RWPE2 (cell line): ENCODE measurements at regions not wholly inside any gene's neighbourhood (a gene's known extent, or its start where the extent isn't known, plus 50 kb on each side); places are given as distances from the start of the nearest gene placed in this dataset.

Experiments
- ATAC-seq: fragments of 200-7000 bp; cut with Tn5 transposase; 3 replicates; pipeline ENCODE4 v1.9.1; 2021; ENCODE audit warnings: low read depth
- DNase-seq: peaks from one replicate; pipeline ENCODE4 v3.0.0-alpha.2; 2020; ENCODE audit warnings: low spot score
- H3K27ac ChIP-seq: fragments of 450-650 bp; 2 replicates; pipeline ENCODE4 v1.5.1; 2017; ENCODE audit warnings: mild to moderate bottlenecking; ENCODE audit not compliant: poor library complexity, severe bottlenecking
- H3K27me3 ChIP-seq: fragments of 250-450 bp; sonication (Bioruptor Pico); 2 replicates; pipeline ENCODE4 v1.5.1; 2021; ENCODE audit warnings: mild to moderate bottlenecking, moderate library complexity; ENCODE audit not compliant: insufficient read depth, poor library complexity, severe bottlenecking
- H3K36me3 ChIP-seq: fragments of 250-450 bp; sonication (Bioruptor Pico); 2 replicates; pipeline ENCODE4 v1.5.1; 2020; ENCODE audit warnings: low read depth, mild to moderate bottlenecking, moderate library complexity
- H3K4me1 ChIP-seq: fragments of 250-450 bp; sonication (Bioruptor Pico); 2 replicates; pipeline ENCODE4 v1.5.1; 2021; ENCODE audit warnings: mild to moderate bottlenecking, moderate library complexity; ENCODE audit not compliant: insufficient read depth, poor library complexity, severe bottlenecking
- H3K4me3 ChIP-seq: fragments of 250-450 bp; sonication (Bioruptor Pico); 2 replicates; pipeline ENCODE4 v1.5.1; 2021; ENCODE audit warnings: mild to moderate bottlenecking, moderate library complexity; ENCODE audit not compliant: severe bottlenecking
- H3K9me3 ChIP-seq: fragments of 250-450 bp; sonication (Bioruptor Pico); 2 replicates; pipeline ENCODE4 v1.5.1; 2021; ENCODE audit warnings: mild to moderate bottlenecking, moderate library complexity; ENCODE audit not compliant: severe bottlenecking
- CTCF ChIP-seq: fragments of 450-650 bp; IDR thresholded peaks from one replicate; pipeline ENCODE4 v1.5.1; 2017; ENCODE audit warnings: mild to moderate bottlenecking, moderate library complexity; ENCODE audit not compliant: poor library complexity, severe bottlenecking

DNA sequence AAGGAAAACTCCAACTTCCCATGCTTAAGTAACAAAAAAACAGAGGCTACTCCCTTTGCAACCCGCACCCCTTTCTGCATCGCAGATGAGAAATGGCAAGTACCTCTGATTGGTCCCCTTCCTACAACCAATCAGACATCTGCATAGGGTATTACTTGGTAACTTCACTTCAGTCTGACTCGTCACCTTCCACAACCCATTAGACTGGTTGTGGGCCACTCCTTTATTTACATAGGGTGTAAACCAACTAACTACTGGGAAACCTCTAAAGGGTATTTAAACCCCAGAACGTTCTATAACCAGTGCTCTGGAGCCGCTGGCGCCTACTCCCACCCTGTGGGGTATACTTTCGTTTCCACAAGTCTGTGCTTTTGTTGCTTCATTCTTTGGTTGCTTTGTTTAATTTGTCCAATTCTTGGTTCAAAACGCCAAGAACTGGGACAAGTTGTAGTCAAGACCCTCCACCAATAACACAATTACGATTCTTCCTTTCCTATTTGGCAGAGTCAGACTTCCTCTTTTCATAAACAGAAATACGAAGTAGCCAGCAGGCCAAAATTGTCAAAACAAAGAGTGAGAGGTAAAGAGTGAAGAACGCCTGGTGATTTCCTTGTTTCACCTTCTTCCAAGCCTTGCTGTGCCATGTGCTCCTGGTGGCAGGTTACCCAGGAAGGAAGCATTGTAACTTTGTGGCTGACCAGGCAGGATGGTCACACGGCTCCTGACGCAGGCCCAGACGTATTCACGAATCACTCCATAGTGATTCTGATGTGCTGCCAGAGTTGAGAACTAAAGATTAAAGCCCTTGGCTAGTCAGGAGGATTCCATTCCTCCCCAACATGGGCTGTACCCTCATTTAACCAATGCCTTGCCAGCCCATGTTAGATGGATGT, 477.4 kb downstream of the ARHGEF28 start:
- no peak for TF ChIP-seq CTCF
- DNase-seq (no peak), ATAC-seq (no peak)
- Histone ChIP-seq H3K36me3 (no peaks in the 10 kb centered on the region), H3K9me3 (no peaks in the 10 kb centered on the region), H3K4me3 (no peak overlapping the region), H3K27ac (no peak overlapping the region), H3K27me3 (no peaks in the 10 kb centered on the region), H3K4me1 (peaks cover 5% of the 10 kb centered on the region)

DNA sequence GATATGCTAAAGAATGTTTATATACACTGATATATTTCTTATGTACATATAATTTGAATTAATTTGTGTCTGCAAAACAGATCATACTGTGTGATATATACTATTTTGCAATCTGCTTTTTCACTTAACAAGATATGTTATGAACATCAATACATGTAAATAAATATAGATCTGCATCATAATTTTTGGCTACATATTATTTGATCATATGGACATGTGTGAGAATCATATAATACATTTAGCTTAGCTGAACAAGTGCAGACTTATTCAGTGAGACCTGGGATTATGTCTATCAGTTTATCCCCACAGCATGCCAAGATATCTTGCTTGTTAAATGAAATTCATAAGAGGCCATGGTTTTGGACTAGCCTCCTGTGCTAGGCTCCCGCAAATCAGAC, 474.3 kb downstream of the ARHGEF28 start:
- Histone ChIP-seq H3K9me3 (no peaks in the 10 kb centered on the region), H3K27ac (no peak overlapping the region), H3K27me3 (no peaks in the 10 kb centered on the region), H3K36me3 (no peaks in the 10 kb centered on the region), H3K4me3 (no peak overlapping the region), H3K4me1 (peaks cover 5% of the 10 kb centered on the region)
- TF ChIP-seq CTCF = no peak
- ATAC-seq (no peak), DNase-seq (no peak)

DNA sequence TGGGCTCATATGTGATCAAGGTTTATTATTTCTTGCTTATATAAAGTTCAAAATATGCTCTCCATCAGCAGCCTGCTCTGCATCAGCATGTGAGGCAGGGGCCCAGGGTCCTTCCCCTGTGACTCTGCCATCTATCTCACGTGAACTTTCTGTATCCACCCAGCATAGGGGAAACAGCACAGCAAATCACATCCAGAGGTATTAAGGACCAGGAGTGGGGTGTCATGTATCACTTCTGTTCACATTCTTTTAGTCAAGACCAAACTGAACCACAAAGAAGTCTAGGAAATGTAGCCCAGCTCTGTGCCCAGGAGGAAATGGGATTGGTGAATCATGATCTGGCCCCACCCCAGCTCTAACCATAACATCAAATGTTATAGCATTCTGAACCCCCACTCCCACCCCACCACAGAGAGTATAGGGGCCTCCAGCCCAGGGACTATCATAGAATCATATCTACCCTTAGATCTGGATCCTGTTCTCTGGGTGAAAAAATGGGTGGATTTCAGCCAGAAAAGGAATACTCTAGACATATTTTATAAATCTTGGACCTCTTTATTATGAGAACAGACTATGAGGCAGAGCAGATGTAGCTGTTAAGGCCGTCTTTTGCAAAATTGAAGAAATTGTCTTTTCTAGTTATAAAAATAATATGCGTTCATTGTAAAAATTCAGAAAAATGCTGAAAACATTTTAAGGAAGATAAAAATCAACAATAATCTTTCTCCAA, 473.7 kb downstream of the ARHGEF28 start:
- Histone ChIP-seq H3K4me3 (no peak overlapping the region), H3K27me3 (no peaks in the 10 kb centered on the region), H3K9me3 (no peaks in the 10 kb centered on the region), H3K27ac (no peak overlapping the region), H3K36me3 (no peaks in the 10 kb centered on the region), H3K4me1 (peaks cover 5% of the 10 kb centered on the region)
- no peak for ATAC-seq
- TF ChIP-seq CTCF = no peak
- DNase-seq = no peak

GRCh38 chr5:74098941-74099340, 472.9 kb downstream of the ARHGEF28 start:
- no peaks in the 10 kb centered on the region for H3K9me3 ChIP-seq
- no peak for ATAC-seq
- peaks cover 10% of the 10 kb centered on the region for H3K4me1 ChIP-seq
- H3K4me3 ChIP-seq = no peak overlapping the region
- no peak overlapping the region for H3K27ac ChIP-seq
- no peaks in the 10 kb centered on the region for H3K36me3 ChIP-seq
- DNase-seq = no peak
- no peak for TF ChIP-seq CTCF
- H3K27me3 ChIP-seq = no peaks in the 10 kb centered on the region
